SK-N-MC (cell line): ENCODE measurements at regions not wholly inside any gene's neighbourhood (a gene's known extent, or its start where the extent isn't known, plus 50 kb on each side); places are given as distances from the start of the nearest gene placed in this dataset.

Experiments
- EZH2 ChIP-seq: fragments of 200-600 bp; sonication (generic); IDR thresholded peaks from one replicate; pipeline ENCODE4 v1.6.1; 2017; ENCODE audit warnings: antibody characterized with exemption
- FOXP2 ChIP-seq: optimal IDR thresholded peaks from 2 replicates; pipeline ENCODE3; 2011; ENCODE audit warnings: mild to moderate bottlenecking, moderate library complexity; ENCODE audit not compliant: insufficient read depth; ENCODE audit errors: extremely low read length, control extremely low read depth
- POLR2AphosphoS5 ChIP-seq: IDR thresholded peaks from 2 replicates; pipeline ENCODE4 v1.6.1; 2012; ENCODE audit warnings: mild to moderate bottlenecking, low read depth, low read length, borderline replicate concordance

- TF ChIP-seq FOXP2 (no peak), POLR2AphosphoS5 (no peak), EZH2 (no peak)
These were observed 329.5 kb upstream of the ETAA1 start for GRCh38 chr2:67067656-67068055.
